SW 1271 (cell line): ENCODE measurements at regions not wholly inside any gene's neighbourhood (a gene's known extent, or its start where the extent isn't known, plus 50 kb on each side); places are given as distances from the start of the nearest gene placed in this dataset.
A peak's percentile ranks its signal among the peaks of the same experiment; 100 is the strongest.

Experiments used
- DNase-seq, 2 experiments: peaks; one replicate each; lab custom pipeline; 2025; lab: John Stamatoyannopoulos, UW

GRCh38 chr2:146037334-146037870 lies 1517.5 kb upstream of the ZEB2 start:
- no peak for DNase-seq

- no peak for DNase-seq
Observed at GRCh38 chr2:146031158-146031557, 1511.2 kb upstream of the ZEB2 start.

GRCh38 chr2:146027156-146027555 lies 1507.2 kb upstream of the ZEB2 start:
- DNase-seq: no peak

GRCh38 chr2:146025519-146025918 lies 1505.6 kb upstream of the ZEB2 start:
- DNase-seq: no peak

- no peak for DNase-seq
Observed at GRCh38 chr2:146024212-146024743, 1504.4 kb upstream of the ZEB2 start.

- DNase-seq: no peak
Observed at GRCh38 chr2:146004462-146004861, 1484.5 kb upstream of the ZEB2 start.

GRCh38 chr2:146003337-146003736 lies 1483.4 kb upstream of the ZEB2 start:
- DNase-seq: no peak

- no peak for DNase-seq
Observed at GRCh38 chr2:145994910-145995309, 1475.0 kb upstream of the ZEB2 start.

- no peak for DNase-seq
Observed at GRCh38 chr2:145992572-145992971, 1472.7 kb upstream of the ZEB2 start.

GRCh38 chr2:145987793-145988192 lies 1467.9 kb upstream of the ZEB2 start:
- DNase-seq: no peak

- DNase-seq: no peak
Observed at GRCh38 chr2:145985517-145985916, 1465.6 kb upstream of the ZEB2 start.

- DNase-seq: peak in 1 of 2 experiments; percentile 11
Observed at GRCh38 chr2:145984580-145984979, 1464.7 kb upstream of the ZEB2 start.

GRCh38 chr2:145980318-145980717 lies 1460.4 kb upstream of the ZEB2 start:
- no peak for DNase-seq

GRCh38 chr2:145975406-145975805 lies 1455.5 kb upstream of the ZEB2 start:
- DNase-seq: no peak

- DNase-seq: no peak
Observed at GRCh38 chr2:145961846-145962245, 1441.9 kb upstream of the ZEB2 start.

- DNase-seq: no peak
Observed at GRCh38 chr2:145960479-145961163, 1440.7 kb upstream of the ZEB2 start.

- no peak for DNase-seq
Observed at GRCh38 chr2:145958611-145959010, 1438.7 kb upstream of the ZEB2 start.

- DNase-seq: no peak
Observed at GRCh38 chr2:145957929-145958328, 1438.0 kb upstream of the ZEB2 start.

- no peak for DNase-seq
Observed at GRCh38 chr2:145939949-145940348, 1420.0 kb upstream of the ZEB2 start.

GRCh38 chr2:145935016-145935415 lies 1415.1 kb upstream of the ZEB2 start:
- no peak for DNase-seq

- DNase-seq: no peak
Observed at GRCh38 chr2:145931781-145932395, 1412.0 kb upstream of the ZEB2 start.

GRCh38 chr2:145930318-145930717 lies 1410.4 kb upstream of the ZEB2 start:
- no peak for DNase-seq
